ENCODE measurements at regions not wholly inside any gene's neighbourhood (a gene's known extent, or its start where the extent isn't known, plus 50 kb on each side); places are given as distances from the start of the nearest gene placed in this dataset.

- DNase-seq (ENCODE audit: low read depth in 4 of 4, low spot score in 3 of 4) = no peak
Observed at GRCh38 chr22:47567126-47568090, 805.0 kb downstream of the TBC1D22A start.

- no peak for DNase-seq (ENCODE audit: low read depth in 4 of 4, low spot score in 3 of 4)
Observed at GRCh38 chr22:47566491-47566890, 804.0 kb downstream of the TBC1D22A start.

GRCh38 chr22:47565607-47566006 lies 803.2 kb downstream of the TBC1D22A start:
- no peak for DNase-seq (ENCODE audit: low read depth in 4 of 4, low spot score in 3 of 4)

GRCh38 chr22:47564651-47565434 lies 802.4 kb downstream of the TBC1D22A start:
- no peak for DNase-seq (ENCODE audit: low read depth in 4 of 4, low spot score in 3 of 4)

GRCh38 chr22:47564158-47564450 lies 801.7 kb downstream of the TBC1D22A start:
- no peak for DNase-seq (ENCODE audit: low read depth in 4 of 4, low spot score in 3 of 4)

GRCh38 chr22:47563406-47564157 lies 801.1 kb downstream of the TBC1D22A start:
- no peak for DNase-seq (ENCODE audit: low read depth in 4 of 4, low spot score in 3 of 4)

- no peak for DNase-seq (ENCODE audit: low read depth in 4 of 4, low spot score in 3 of 4)
Observed at GRCh38 chr22:47561766-47562165, 799.3 kb downstream of the TBC1D22A start.

GRCh38 chr22:47561115-47561675 lies 798.7 kb downstream of the TBC1D22A start:
- no peak for DNase-seq (ENCODE audit: low read depth in 4 of 4, low spot score in 3 of 4)

GRCh38 chr22:47558828-47559700 lies 796.6 kb downstream of the TBC1D22A start:
- no peak for DNase-seq (ENCODE audit: low read depth in 4 of 4, low spot score in 3 of 4)

- no peak for DNase-seq (ENCODE audit: low read depth in 4 of 4, low spot score in 3 of 4)
Observed at GRCh38 chr22:47556473-47556872, 794.0 kb downstream of the TBC1D22A start.

- no peak for DNase-seq (ENCODE audit: low read depth in 4 of 4, low spot score in 3 of 4)
Observed at GRCh38 chr22:47553436-47553835, 791.0 kb downstream of the TBC1D22A start.

GRCh38 chr22:47552541-47553205 lies 790.2 kb downstream of the TBC1D22A start:
- DNase-seq (ENCODE audit: low read depth in 4 of 4, low spot score in 3 of 4) = no peak

GRCh38 chr22:47552024-47552423 lies 789.6 kb downstream of the TBC1D22A start:
- DNase-seq (ENCODE audit: low read depth in 4 of 4, low spot score in 3 of 4) = no peak

- DNase-seq (ENCODE audit: low read depth in 4 of 4, low spot score in 3 of 4) = no peak
Observed at GRCh38 chr22:47551431-47551775, 789.0 kb downstream of the TBC1D22A start.

- DNase-seq (ENCODE audit: low read depth in 4 of 4, low spot score in 3 of 4) = no peak
Observed at GRCh38 chr22:47550524-47551430, 788.3 kb downstream of the TBC1D22A start.

- DNase-seq (ENCODE audit: low read depth in 4 of 4, low spot score in 3 of 4) = no peak
Observed at GRCh38 chr22:47549741-47550340, 787.4 kb downstream of the TBC1D22A start.

- DNase-seq (ENCODE audit: low read depth in 4 of 4, low spot score in 3 of 4) = no peak
Observed at GRCh38 chr22:47548953-47549740, 786.7 kb downstream of the TBC1D22A start.
